ENCODE measurements at regions not wholly inside any gene's neighbourhood (a gene's known extent, or its start where the extent isn't known, plus 50 kb on each side); places are given as distances from the start of the nearest gene placed in this dataset.

- no peaks in the 10 kb centered on the region for H4K20me1 ChIP-seq (replicated peaks; ENCODE audit: control insufficient read depth, insufficient read depth, low read length)
- DNase-seq (ENCODE audit: extremely low read depth in 1 of 4, low spot score in 3 of 4) (no peak), ATAC-seq (no peak), FAIRE-seq (no peak)
- in situ Hi-C loops (cut with MboI), result no loop called here
- H3K9ac ChIP-seq (ENCODE audit: insufficient read depth in 1 of 2, low read depth in 2 of 2, low read length in 2 of 2), result no peak overlapping the region
- no peaks in the 10 kb centered on the region for H3K79me2 ChIP-seq (ENCODE audit: control insufficient read depth, insufficient read depth, low read length)
- H3K4me3 ChIP-seq, result no peak overlapping the region
- H3K9me3 ChIP-seq (replicated peaks; ENCODE audit: control insufficient read depth, insufficient read depth, low read depth, low read length), result no peaks in the 10 kb centered on the region
- no peak overlapping the region for H3K4me2 ChIP-seq (ENCODE audit: insufficient read depth, low read length)
- no peaks in the 10 kb centered on the region for H3K9me1 ChIP-seq (ENCODE audit: control insufficient read depth, insufficient read depth, low read length)
- intact Hi-C loops (cut with micrococcal nuclease), result no loop called here
- H2AFZ ChIP-seq (ENCODE audit: low read depth, low read length), result no peak overlapping the region
- ChIA-PET POLR2A (no interaction called here), CTCF (ENCODE audit: low intra/inter-chr PET ratio) (no interaction called here)
- no peaks in the 10 kb centered on the region for H3K4me1 ChIP-seq (replicated peaks in 1 of 2; ENCODE audit: control insufficient read depth in 2 of 2, insufficient read depth in 2 of 2, low read length in 2 of 2)
- WGBS (ENCODE audit: insufficient coverage, low coverage, missing lambda C conversion rate), result 1% methylated on average over 6 of the region's 6 CpGs
- H3K36me3 ChIP-seq (ENCODE audit: control insufficient read depth, insufficient read depth, low read length), result no peaks in the 10 kb centered on the region
- H3K27me3 ChIP-seq (ENCODE audit: control insufficient read depth in 2 of 2, insufficient read depth in 2 of 2, low read length in 2 of 2), result no peaks in the 10 kb centered on the region
- no peak overlapping the region for H3K27ac ChIP-seq (ENCODE audit: extremely low read depth, low read depth, low read length)
- no TSS peak for BruUV-seq (replicated peaks)
- TF ChIP-seq BRD4 (IDR thresholded peaks at IDR 0.05) (no peak), AFF4 (CRISPR knock-in tag; IDR thresholded peaks at IDR 0.05) (no peak), TOE1 (IDR thresholded peaks at IDR 0.05; ENCODE audit: borderline replicate concordance) (no peak), TOE1 (CRISPR knock-in tag; IDR thresholded peaks at IDR 0.05; ENCODE audit: borderline replicate concordance, low read depth) (no peak), ZNF436 (CRISPR knock-in tag; IDR thresholded peaks at IDR 0.05) (no peak), TAF7 (tag; IDR thresholded peaks at IDR 0.05) (no peak), RFX1 (IDR thresholded peaks at IDR 0.05) (no peak), ZNF263 (CRISPR knock-in tag; IDR thresholded peaks at IDR 0.05; ENCODE audit: borderline replicate concordance) (no peak), ILF3 (IDR thresholded peaks at IDR 0.05; ENCODE audit: borderline replicate concordance) (no peak), MAZ (CRISPR knock-in tag; conservative IDR thresholded peaks at IDR 0.05 in 1 of 2, IDR thresholded peaks at IDR 0.05 in 1 of 2) (no peak), JUND (IDR thresholded peaks at IDR 0.05; ENCODE audit: borderline replicate concordance, low read depth, low read length) (no peak), JUND (tag; IDR thresholded peaks at IDR 0.05; ENCODE audit: borderline replicate concordance, low read depth, low read length) (no peak)
These were observed 185.0 kb upstream of the PRICKLE2 start for GRCh38 chr3:64410226-64410625.
